HUES48 (cell line): ENCODE measurements at regions not wholly inside any gene's neighbourhood (a gene's known extent, or its start where the extent isn't known, plus 50 kb on each side); places are given as distances from the start of the nearest gene placed in this dataset.

Experiments used
- H3K27ac ChIP-seq: one replicate; pipeline ENCODE4 v1.7.0; 2013; ENCODE audit warnings: low read depth, low read length, inconsistent platforms
- H3K27me3 ChIP-seq: 2 replicates; pipeline ENCODE4 v1.6.1; 2013; ENCODE audit warnings: mild to moderate bottlenecking, low read length; ENCODE audit not compliant: control insufficient read depth, insufficient read depth
- H3K36me3 ChIP-seq: 2 replicates; pipeline ENCODE4 v1.6.1; 2013; ENCODE audit warnings: low read length; ENCODE audit not compliant: control insufficient read depth, insufficient read depth
- H3K4me1 ChIP-seq: 2 replicates; pipeline ENCODE4 v1.6.1; 2013; ENCODE audit warnings: mild to moderate bottlenecking, low read length; ENCODE audit not compliant: control insufficient read depth, insufficient read depth
- H3K4me3 ChIP-seq: 2 replicates; pipeline ENCODE4 v1.5.1; 2013; ENCODE audit warnings: mild to moderate bottlenecking, low read depth, low read length
- H3K9ac ChIP-seq: 2 replicates; pipeline ENCODE4 v1.6.1; 2013; ENCODE audit warnings: mild to moderate bottlenecking, low read depth, low read length, moderate library complexity
- H3K9me3 ChIP-seq: 2 replicates; pipeline ENCODE4 v1.6.1; 2013; ENCODE audit warnings: low read length; ENCODE audit not compliant: control insufficient read depth, insufficient read depth

- no peaks in the 10 kb centered on the region for H3K4me1 ChIP-seq
- H3K4me3 ChIP-seq = no peak overlapping the region
- H3K9ac ChIP-seq = no peak overlapping the region
- no peaks in the 10 kb centered on the region for H3K36me3 ChIP-seq
- H3K9me3 ChIP-seq = no peaks in the 10 kb centered on the region
- no peak overlapping the region for H3K27ac ChIP-seq
- no peaks in the 10 kb centered on the region for H3K27me3 ChIP-seq
These were observed 382.9 kb upstream of the DPH6 start for GRCh38 chr15:35928847-35929246.

DNA sequence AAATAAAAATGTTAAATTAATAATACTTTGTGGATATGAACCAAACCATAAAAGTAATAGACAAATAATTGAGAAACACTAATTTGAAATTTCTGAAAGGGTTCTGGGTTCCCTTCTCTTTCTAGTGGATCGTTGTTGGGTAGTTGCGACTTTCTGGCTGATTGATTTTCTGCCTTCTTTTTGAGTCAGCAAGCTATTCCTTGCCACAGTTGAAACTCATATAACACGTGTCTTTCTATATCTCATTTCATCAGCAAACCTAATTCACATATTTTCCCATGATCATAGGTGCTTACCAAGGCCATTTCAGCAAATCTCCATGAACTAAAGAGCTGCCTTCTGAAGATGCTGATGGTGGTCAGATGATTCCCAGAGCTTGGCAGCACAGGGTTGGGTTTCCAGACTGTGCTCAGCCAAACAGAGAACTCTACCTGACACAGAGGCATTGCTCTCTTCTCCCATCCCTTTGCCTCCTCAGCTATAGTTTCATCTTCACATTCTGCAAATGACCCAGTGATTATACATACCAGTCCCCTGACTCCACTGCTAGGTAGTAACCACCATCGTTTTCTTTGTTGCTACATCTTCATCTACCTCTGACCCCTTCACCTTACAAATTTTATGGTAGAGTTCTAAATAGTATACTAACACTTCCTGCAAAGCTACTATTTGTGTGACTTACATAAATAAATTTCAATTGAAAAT is 383.9 kb upstream of the DPH6 start:
- Histone ChIP-seq H3K27me3 (no peaks in the 10 kb centered on the region), H3K27ac (no peak overlapping the region), H3K36me3 (no peaks in the 10 kb centered on the region), H3K4me1 (no peaks in the 10 kb centered on the region), H3K4me3 (no peak overlapping the region), H3K9me3 (no peaks in the 10 kb centered on the region), H3K9ac (no peak overlapping the region)

DNA sequence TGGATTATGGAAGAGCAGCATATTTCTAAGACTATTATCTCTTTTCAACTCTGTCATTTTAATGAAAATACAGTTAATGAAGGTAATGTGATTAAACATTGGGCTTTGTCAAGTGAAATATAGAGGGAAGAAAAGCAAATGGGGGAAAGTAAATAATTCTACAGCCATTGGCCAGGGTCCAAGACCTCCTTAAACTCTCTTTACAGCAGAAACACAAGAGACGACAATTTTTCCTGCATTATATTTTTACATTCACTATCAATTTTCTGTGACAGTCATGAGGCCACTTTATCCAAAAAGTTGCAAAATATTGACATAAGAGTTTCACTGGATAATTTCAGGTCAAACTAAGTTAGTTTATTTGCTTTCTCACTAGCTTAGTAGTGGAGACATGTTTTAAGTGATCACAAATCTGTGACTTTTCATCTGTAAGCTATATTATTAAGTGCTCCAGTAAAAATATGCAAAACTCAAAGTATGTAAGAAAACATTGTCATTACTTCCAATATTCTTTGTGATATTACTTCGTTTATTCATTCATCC is 385.9 kb upstream of the DPH6 start:
- H3K4me3 ChIP-seq = no peak overlapping the region
- H3K9ac ChIP-seq = no peak overlapping the region
- no peaks in the 10 kb centered on the region for H3K9me3 ChIP-seq
- H3K4me1 ChIP-seq = no peaks in the 10 kb centered on the region
- no peaks in the 10 kb centered on the region for H3K36me3 ChIP-seq
- H3K27ac ChIP-seq = no peak overlapping the region
- H3K27me3 ChIP-seq = no peaks in the 10 kb centered on the region

GRCh38 chr15:35932531-35932930 is 386.6 kb upstream of the DPH6 start:
- Histone ChIP-seq H3K4me1 (no peaks in the 10 kb centered on the region), H3K9ac (no peak overlapping the region), H3K36me3 (no peaks in the 10 kb centered on the region), H3K9me3 (no peaks in the 10 kb centered on the region), H3K27ac (no peak overlapping the region), H3K4me3 (no peak overlapping the region), H3K27me3 (no peaks in the 10 kb centered on the region)

- Histone ChIP-seq H3K36me3 (no peaks in the 10 kb centered on the region), H3K9me3 (no peaks in the 10 kb centered on the region), H3K9ac (no peak overlapping the region), H3K27ac (no peak overlapping the region), H3K4me3 (no peak overlapping the region), H3K27me3 (no peaks in the 10 kb centered on the region), H3K4me1 (no peaks in the 10 kb centered on the region)
These were observed 387.6 kb upstream of the DPH6 start for GRCh38 chr15:35933531-35933930.

- H3K4me3 ChIP-seq = no peak overlapping the region
- H3K27me3 ChIP-seq = no peaks in the 10 kb centered on the region
- no peak overlapping the region for H3K9ac ChIP-seq
- H3K36me3 ChIP-seq = no peaks in the 10 kb centered on the region
- no peak overlapping the region for H3K27ac ChIP-seq
- H3K9me3 ChIP-seq = no peaks in the 10 kb centered on the region
- no peaks in the 10 kb centered on the region for H3K4me1 ChIP-seq
These were observed 388.6 kb upstream of the DPH6 start for GRCh38 chr15:35934383-35935049.

DNA sequence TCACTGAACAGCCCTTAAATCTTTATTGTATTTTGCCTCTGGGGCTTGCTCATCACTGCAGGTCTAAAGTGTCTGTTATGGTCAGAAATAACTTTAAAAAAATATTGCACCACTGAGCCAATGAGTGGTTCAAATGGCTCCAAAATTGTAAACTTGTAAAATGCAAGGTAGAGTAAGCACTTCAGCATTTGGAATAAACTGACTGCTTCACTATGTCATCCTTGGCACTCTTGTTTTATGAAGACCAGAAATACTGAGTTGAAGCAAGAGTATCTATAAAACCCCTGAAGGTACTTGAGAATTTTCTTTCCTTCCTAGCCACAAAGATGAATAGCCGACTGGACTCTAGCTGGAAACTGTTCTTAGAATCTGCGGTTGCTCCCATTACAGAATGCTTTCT is 390.3 kb upstream of the DPH6 start:
- Histone ChIP-seq H3K27ac (no peak overlapping the region), H3K9ac (no peak overlapping the region), H3K9me3 (no peaks in the 10 kb centered on the region), H3K27me3 (no peaks in the 10 kb centered on the region), H3K4me1 (no peaks in the 10 kb centered on the region), H3K36me3 (no peaks in the 10 kb centered on the region), H3K4me3 (no peak overlapping the region)

- H3K9ac ChIP-seq = no peak overlapping the region
- no peak overlapping the region for H3K27ac ChIP-seq
- no peaks in the 10 kb centered on the region for H3K4me1 ChIP-seq
- no peak overlapping the region for H3K4me3 ChIP-seq
- no peaks in the 10 kb centered on the region for H3K9me3 ChIP-seq
- no peaks in the 10 kb centered on the region for H3K36me3 ChIP-seq
- no peaks in the 10 kb centered on the region for H3K27me3 ChIP-seq
These were observed 391.4 kb upstream of the DPH6 start for GRCh38 chr15:35937380-35937779.

DNA sequence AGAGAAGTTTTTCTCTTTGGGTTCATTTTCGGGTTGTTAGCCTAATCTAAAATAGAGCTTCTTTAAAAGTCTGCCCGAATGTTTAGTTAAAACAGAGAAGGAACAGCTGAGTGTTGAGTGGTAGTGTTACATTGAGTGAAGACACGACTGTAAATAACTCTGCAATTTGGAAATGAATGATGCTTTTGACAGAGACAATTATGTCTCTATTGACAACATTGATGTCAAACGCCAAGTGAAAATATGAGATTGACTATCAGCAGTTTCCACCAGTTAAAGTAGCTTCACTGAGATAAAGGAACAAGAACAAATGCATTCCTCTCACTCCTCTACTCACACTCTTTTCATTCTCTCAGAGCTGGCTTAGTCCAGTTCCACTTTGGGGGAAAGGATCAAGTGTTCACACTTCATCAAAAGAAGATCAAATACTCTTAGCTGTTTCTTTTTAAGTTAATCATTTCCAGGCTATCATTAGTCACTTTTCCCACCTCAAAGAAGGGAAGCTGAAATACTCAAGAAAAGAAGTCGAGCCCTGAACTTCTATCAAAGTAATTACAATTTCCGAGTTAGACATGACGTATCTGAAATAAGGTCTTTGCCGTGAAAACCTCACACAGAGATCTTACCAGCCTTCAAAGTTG is 399.1 kb upstream of the DPH6 start:
- Histone ChIP-seq H3K9me3 (no peaks in the 10 kb centered on the region), H3K36me3 (no peaks in the 10 kb centered on the region), H3K9ac (no peak overlapping the region), H3K4me1 (no peaks in the 10 kb centered on the region; the same call in 1 of the 2 replicates), H3K27me3 (no peaks in the 10 kb centered on the region), H3K4me3 (no peak overlapping the region), H3K27ac (no peak overlapping the region)

DNA sequence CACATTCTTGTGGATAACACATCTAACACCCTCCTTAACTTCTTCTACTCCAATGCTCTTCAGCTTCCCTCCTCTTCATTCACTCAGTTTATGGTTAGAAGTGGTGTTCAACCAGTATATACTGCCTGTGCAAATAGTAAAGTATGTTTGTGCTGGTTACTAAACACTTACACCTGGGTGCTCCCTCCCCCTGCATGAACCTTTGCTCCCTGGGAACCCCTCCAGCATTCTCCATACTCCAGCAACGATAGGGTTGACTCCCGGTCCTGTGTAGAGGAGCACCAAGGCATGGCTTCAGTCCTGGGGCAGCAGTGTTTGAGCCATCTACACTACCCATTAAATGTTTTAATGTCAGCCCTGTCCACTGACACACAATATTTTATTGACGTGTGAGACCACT is 407.5 kb upstream of the DPH6 start:
- H3K9ac ChIP-seq = no peak overlapping the region

GRCh38 chr15:35956056-35956455 is 410.1 kb upstream of the DPH6 start:
- H3K4me1 ChIP-seq = no peaks in the 10 kb centered on the region
- H3K4me3 ChIP-seq = no peak overlapping the region
- no peak overlapping the region for H3K27ac ChIP-seq
- no peaks in the 10 kb centered on the region for H3K36me3 ChIP-seq
- H3K9ac ChIP-seq = no peak overlapping the region
- H3K27me3 ChIP-seq = no peaks in the 10 kb centered on the region
- H3K9me3 ChIP-seq = no peaks in the 10 kb centered on the region

More for the DNA sequence above, 407.5 kb upstream of the DPH6 start:
- Histone ChIP-seq H3K4me3 (no peak overlapping the region), H3K9me3 (no peaks in the 10 kb centered on the region), H3K4me1 (no peaks in the 10 kb centered on the region), H3K27me3 (no peaks in the 10 kb centered on the region), H3K27ac (no peak overlapping the region), H3K36me3 (no peaks in the 10 kb centered on the region)
